HG03280 (cell line): ENCODE measurements at regions not wholly inside any gene's neighbourhood (a gene's known extent, or its start where the extent isn't known, plus 50 kb on each side); places are given as distances from the start of the nearest gene placed in this dataset.
"Not testable (repeated sequence)": the region's sequence is repeated elsewhere in the genome, so short reads cannot be mapped to it uniquely, and the experiment has no call there.

Experiments used
- ATAC-seq: cut with Tn5 transposase; IDR thresholded peaks from one replicate; pipeline ENCODE4 v1.9.1; 2021; ENCODE audit warnings: mild to moderate bottlenecking, moderate library complexity; ENCODE audit not compliant: unreplicated experiment

DNA sequence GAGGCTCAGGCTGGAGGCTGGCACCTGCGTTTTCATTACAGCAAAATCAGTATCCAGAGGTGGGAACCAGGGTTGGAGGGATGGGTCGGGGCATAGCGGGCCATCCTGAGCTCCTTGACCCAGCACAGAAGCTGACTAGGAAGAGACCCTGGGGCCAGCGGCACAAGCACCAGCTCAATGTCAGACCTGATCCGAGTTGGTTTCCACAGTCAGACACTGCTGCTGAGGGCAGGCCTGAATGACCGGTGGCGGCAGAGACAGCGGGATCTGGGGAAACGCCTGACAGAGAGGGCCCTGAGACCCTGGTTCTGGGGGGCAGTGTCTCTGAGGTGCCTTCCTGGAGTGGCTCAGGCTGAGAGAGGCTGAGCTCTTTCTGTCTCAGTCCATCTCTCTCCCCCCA is 162.0 kb upstream of the C1orf174 start:
- ATAC-seq: no peak

DNA sequence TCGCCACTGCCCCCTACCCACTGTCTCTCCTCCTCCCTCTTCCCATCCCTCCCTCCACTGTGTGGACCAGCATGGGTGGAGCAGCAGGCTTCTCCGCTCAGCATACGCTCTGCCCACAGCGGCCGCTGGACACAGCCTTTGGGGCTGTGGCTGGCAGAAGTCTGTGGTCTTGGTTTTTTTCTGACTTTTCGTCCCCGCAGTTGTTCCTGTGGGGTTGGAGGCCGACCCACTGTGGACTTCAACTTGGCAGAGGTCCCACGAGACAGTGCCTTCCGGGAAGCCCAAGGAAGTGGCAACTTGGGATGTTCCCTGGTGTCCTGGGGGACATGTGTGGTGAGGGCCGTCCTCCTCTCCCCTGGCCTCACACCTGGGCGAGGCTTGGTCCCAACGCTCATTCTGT is 162.5 kb upstream of the C1orf174 start:
- ATAC-seq: no peak

DNA sequence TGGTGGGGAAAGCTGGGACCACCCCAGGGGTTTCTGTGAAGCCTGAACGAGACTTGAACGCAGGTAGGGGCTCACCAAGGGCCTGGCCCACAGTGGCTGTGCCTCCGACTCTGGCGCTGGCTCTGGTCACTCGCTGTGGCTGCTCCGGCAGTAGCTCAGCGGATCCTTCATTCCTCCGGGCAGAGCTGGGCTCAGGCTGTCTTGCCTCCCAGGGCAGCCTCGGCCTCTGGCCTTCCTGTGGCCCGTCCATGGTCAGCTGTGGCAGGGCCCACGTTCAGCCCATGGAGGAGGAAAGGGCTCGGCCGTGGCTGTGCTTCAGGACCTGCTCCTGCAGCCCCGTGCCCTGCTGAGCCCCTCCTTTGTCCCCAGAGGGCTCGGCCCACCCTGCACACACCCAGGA is 162.9 kb upstream of the C1orf174 start:
- no peak for ATAC-seq

DNA sequence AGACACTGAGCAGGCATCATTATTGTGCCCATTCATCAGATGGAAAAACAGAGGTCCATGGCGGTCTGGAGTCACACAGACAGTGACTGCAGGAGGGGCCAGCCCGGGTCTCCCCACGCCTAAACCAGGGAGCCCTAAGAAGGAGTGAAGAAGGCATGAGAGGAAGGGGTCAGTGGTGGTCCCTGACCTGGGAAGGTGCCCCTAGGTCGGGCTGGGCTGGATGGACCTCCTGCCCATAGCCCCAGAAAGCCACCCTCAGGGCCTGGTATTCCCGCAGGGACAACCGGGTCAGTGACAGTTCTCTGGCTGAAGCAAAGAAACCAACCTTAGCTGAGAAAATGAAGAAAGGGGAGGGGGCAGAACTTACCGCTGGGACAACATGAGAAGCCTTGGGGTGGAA is 163.4 kb upstream of the C1orf174 start:
- no peak for ATAC-seq

DNA sequence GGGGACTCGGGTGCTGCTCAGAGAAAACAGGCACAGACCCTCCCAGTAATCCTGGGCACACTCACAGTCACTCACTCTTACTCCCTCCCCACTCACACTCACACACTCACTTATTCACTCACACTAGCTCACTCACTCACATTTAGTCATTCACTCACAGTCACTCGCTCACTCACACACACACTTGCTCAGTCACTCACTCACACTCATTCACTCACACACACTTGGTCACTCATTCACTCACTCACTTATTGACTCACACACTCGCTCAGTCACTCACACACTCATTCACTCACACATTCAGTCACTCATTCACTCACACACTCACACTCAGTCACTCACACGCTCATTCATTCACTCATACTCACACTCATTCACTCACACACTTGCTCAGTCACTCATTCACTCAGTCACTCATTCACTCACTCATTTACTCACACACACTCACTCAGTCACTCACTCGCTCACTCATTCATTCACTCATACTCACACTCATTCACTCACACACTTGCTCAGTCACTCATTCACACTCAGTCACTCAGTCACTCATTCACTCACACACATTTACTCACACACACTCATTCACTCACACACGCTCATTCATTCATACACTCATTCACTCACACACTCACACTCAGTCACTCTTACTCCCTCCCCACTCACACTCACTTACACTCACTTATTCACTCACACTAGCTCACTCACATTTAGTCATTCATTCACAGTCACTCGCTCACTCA is 164.2 kb upstream of the C1orf174 start:
- ATAC-seq: no peak

DNA sequence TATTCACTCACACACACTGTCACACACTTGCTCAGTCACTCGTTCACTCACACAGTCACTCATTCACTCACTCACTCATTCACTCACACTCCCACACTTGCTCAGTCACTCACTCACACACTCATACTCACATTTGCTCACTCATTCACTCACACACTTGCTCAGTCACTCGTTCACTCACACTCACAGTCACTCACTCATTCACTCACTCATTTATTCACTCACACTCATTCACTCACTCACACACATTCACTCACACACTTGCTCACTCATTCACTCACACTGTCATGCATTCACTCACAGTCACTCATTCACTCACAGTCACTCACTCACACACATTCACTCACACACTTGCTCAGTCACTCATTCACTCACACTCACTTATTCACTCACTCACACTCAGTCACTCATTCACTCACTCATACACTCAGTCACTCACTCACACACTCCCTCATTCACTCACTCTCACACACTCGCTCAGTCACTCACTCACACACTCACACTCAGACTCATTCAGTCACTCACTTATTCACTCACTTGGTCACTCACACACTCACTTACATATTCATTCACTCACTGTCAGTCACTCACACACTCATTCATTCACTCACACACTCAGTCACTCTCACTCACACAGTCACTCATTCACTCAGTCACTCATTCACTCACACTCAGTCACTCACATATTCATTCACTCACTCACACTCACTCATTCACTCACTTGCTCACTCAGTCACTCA is 167.0 kb upstream of the C1orf174 start:
- no peak for ATAC-seq

DNA sequence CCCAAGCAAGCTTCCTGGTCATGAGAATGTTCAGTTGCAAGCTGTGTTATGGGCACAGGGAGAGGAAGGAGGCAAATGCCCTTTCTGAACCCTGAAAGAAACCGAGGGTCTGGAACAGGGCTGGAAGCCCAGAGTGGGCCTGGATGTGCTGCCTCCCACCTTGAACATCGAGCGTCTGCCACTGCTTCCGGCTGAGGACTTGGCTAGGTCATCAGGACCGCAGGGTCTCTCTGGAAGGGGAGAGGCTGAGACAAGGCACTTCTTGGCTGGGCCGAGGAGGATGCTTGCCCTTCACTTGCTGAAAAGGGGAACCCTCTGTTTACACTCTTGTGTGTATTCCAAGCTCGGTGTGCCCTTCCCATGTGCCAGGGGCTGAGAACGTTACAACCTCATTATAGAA is 168.0 kb upstream of the C1orf174 start:
- ATAC-seq: no peak

DNA sequence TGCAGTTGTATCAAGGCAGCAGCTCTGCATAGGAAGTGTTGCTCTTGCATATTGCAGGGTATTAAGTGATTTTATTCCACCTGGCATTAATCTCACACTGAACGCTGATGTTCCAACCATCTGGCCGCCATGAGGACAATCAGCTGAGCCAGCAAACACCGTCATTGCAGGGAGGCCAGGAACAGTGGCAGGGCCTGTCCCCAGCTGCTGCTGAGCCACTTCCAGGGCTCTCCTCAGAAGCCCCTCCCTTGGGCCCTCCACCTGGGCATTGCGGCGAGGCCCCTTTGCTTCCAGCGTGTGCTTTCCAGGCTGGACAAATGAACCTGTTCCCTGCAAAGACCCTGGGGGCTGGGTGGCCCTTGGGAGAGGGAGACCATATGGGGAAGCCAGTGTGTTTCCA is 171.6 kb upstream of the C1orf174 start:
- no peak for ATAC-seq

DNA sequence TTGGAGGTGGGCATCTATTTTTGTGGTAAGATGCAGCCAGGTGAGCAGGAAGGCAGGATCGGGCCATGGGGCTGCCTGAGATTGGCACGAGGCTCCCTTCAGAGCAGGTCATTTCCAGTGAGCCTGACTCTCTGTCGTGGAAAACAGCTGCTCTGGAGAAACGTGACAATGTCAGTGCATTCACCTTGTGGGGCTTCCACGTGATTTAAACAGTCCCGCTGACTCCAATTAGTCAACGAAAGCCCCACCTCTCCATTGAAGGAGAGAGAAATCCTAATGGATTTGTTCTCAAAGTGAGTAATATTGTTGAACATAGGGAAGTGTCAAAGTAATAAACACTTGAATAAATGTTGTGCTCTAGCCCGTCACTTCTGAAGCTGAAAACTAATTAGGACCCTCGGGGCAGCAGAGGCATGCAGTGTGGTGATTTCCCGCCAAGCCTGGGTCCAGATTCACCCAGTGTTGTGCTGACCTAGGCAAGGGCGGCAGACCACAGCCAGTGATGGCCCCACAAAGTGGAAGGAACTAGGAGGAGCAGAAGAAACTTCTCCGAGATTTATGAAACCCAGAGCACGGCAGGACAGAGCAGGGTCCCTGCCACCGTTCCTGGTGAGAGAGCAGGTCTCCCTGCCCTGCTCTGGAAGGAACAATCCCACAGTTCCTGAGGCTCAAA is 172.5 kb upstream of the C1orf174 start:
- ATAC-seq: no peak

DNA sequence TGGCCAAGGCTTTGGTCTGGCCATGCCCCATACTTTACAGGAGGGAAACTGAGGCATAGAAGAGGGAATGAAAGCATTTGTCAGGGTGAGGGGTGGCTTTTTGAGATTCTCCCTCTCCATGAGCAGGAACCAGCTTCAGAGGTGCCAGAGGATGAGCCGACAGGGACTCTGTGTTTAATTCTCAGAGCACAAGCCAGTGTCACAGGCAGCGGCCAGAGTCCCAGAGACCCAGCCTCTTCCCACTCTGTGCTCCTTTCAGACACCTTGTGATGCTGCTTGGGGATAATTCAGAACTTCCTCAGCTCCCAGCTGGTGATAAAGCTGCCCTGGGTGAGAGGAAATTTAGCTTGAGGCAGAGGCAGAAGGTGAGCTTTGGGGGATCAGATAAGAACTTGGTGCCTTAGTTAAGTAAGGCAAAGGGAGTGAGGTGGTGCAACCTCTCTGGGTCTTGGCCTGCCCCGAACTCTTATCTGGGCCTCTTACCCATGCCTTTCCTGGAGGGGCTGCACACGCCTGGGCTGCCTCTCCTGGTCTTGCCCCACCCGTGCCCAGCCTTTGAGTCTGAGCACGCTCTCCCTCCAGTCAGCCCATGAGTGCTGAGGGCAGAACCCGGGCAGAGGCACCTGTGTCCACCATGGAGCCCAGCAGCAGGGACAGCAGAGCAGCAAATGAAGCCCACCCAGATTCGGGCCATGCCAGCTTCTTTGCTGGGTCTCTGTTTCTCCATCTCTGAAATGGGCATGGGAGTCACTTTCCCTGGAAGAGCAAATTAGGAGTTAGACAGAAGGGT is 175.6 kb upstream of the C1orf174 start:
- no peak for ATAC-seq

DNA sequence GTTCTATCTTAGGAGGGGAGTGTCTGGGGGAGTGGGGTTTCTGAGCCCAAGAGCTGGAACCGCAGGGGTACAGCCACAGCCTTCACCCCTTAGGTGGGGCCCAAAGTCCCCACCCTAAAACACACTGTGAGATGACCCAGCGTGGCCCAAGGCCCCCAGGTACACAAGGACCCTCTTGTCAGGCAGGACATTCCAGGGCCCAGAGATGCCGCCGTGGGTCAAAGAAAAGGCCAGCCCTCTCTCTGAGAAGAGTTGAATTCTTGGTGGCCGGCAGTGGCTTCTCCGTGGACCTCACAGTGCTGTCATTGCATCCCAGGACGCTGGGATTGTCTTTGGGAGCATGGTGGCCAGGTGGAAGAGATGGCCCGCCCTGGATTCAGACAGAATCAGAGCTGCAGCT is 176.3 kb upstream of the C1orf174 start:
- no peak for ATAC-seq

DNA sequence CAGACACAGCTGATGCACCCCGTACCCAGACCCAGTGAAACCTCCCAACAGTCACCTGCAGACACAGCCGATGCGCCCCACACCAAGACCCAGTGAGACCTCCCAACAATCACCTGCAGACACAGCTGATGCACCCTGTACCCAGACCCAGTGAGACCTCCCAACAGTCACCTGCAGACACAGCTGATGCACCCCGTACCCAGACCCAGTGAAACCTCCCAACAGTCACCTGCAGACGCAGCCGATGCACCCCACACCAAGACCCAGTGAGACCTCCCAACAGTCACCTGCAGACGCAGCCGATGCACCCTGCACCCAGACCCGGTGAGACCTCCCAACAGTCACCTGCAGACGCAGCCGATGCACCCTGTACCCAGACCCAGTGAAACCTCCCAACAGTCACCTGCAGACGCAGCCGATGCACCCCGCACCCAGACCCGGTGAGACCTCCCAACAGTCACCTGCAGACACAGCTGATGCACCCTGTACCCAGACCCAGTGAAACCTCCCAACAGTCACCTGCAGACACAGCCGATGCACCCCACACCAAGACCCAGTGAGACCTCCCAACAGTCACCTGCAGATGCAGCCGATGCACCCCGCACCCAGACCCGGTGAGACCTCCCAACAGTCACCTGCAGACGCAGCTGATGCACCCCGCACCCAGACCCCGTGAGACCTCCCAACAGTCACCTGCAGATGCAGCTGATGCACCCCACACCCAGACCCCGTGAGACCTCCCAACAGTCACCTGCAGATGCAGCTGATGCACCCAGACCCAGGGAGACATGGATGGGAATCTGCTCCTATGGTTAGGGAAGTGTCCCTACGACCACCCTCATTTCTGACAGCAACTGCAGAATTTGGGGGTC is 178.3 kb upstream of the C1orf174 start:
- ATAC-seq: not testable (repeated sequence)

DNA sequence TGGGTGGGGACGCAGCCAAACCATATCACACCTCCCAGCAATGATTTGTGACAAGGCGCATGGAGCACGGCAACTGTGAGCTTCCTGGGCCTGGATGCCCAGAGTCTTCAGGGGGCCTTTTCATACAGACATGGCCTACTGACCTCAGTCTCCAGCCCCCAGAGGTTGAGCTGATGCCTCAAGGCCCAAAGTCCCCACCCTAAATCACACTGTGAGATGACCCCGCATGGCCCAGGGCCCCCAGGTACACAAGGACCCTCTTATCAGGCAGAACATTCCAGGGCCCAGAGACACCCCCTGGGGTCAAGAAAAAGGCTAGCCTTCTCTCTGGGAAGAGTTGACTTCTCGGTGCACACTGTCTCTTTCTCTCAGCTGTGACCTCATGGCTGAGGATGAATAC is 179.7 kb upstream of the C1orf174 start:
- no peak for ATAC-seq

DNA sequence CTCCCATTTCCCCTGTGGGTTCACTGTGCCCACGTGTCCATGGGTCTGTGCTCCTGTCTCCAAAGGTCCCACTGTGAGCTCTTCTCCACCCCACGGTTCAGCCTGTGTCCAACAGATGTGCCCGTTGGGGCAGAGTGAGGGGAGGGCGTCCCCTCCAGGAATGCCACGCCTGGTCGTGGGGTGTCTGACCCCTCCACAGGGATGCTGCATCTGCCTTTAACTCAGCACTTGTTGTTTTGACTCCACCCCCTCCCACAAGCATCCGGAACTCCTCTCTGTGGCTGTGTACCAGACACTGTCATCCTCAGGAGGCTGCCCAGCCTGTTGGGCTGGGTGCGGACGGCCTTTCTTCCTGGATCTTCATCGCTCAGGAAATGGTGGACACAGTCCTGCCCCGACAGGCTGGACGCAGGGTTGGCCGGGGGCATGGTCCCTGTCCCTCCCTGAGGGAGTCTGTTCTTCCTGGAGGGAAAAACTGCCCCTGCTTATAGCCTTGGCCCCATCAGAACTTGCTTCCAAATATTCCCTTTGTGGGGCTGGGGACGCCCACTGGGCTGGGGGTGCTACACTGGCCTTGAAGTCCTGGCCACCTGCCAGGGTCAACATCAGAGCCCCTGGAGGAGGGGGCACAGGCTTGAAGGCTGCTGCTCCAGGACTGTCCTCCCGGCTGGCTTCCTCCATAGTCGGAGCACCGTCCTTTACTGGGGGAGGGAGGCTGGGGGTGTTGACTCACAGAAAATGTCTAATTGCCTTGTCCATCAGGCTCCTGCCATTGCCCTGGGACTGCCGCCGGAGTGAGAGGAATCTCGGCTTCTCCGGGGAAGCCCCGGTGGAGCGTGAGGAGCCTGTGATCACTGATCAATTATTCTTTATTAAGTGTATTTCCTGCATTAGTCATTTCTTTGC is 182.0 kb upstream of the C1orf174 start:
- ATAC-seq: no peak

DNA sequence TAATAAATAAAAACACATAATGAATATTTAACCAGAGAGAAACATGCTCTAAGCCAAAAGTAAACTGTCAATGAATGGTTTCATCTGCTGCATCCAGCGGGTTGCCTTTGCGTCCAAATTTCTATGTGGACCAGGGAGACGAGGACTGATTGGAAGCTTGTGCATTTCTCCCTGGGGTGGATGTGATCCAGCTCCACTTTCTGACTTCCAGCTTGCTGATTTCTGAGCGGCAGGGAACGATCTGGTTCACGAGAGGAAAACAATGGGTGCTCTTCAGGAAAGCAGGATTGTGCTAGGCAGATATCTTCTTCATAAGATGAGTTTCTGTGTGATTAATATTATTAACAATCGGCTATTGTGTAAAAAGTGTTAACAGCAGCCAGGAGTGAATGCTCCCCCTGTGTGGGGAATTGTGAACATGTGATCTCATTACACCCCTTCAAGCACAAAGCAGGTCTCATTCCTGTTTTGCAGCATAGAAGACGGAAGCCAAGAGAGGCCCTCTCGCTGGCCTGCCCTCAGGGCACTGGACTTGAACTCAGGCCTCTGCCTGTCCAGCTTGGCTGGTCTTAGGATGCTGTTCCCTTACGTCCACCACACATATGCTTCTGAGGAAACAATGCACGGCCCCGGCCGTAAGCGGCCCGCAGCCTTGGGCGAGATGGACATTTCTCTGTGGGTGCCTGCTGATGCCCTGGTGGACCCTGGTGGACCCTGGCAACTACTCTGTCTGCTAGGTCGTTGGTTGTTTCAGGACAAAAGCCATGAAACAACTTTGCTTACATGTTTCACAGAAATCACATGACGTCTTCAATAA is 183.4 kb upstream of the C1orf174 start:
- ATAC-seq: no peak

DNA sequence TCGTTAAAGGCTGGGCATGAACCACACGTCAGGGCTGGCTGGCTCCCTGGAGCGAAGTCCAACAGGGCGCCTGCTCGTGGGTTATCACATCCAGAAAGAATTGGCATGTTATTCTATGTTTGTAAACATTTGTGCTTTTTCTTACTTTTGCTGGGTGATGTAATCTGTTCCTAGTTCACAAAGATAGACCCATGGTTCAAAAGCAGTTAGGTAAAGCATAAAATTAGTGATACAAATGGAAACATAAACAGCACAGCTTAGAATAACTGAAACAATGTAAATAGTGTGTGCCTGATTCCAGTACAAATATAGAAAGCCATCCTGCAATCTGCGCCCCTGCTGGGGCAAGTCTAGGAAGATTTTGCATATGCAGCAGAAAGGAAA is 184.0 kb upstream of the C1orf174 start:
- ATAC-seq: no peak

DNA sequence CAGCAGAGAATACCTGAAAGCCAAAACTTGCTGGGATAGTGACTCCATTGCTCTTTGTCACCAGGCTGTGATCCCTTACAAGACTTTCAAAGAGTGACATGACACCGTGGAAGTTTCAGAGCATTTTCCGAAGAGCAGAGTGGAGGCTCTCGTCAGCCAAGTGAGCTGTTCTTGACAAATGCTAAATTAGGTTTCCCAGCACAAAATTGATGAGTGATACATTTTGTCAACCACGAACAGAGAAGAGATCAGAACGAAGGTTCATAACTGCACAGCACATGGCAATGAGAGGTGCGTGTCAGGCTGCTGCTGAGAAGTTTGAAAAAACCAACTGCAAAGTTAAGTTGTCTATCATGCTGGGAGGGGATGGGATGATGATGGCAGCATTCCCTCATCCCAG is 184.4 kb upstream of the C1orf174 start:
- ATAC-seq: no peak

DNA sequence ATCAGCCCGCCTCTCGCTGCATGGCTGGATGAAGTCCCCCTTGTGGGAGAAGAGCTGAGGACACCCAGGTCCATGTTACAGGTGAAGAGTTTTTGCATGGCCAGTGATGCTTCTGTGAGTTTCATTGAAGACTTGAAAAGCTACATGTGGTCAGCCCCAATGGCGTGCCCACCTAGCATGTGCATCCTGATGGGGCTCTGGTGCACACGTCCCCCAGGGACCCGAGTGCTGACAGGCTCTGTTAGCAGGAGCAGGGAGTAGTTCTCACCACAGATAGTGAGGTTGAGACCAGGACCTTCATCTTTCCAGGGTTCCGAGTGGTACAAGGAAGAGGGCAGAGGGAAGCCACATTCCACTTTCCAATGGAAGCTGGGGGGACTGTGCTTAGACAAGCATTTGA is 184.8 kb upstream of the C1orf174 start:
- ATAC-seq: no peak

DNA sequence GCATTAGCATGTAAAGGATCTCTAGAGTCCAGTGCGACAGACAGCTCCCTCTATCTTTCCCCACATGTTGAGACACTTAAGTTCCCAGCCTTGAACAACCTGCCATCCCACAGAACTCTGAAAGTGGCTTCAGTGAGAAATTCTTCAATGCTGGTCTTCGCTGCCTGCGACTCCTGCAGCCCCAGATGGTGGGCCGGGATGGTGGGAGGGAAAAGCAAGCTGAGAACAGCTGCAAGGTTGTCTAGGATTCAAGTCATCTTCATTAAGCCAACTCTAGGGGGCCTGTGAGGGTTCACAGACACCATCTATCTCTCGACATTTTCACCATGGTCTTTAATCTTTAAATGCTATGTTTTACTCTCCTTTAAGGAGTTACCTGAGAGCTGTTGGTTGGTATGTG is 185.5 kb upstream of the C1orf174 start:
- no peak for ATAC-seq
